OCI-LY7 (cell line): ENCODE measurements at regions not wholly inside any gene's neighbourhood (a gene's known extent, or its start where the extent isn't known, plus 50 kb on each side); places are given as distances from the start of the nearest gene placed in this dataset.

ENCODE experiments used
- EZH2phosphoT487 ChIP-seq: fragments of 200-600 bp; sonication (generic); IDR thresholded peaks from 2 replicates; pipeline ENCODE4 v1.6.1; 2018; ENCODE audit warnings: low read depth, borderline replicate concordance, mild to moderate bottlenecking, mixed run types, antibody characterized with exemption, low read length, moderate library complexity, mixed read lengths
- TF ChIP-seq, protein P1 (sequence below): fragments of 200-600 bp; sonication (generic); conservative IDR thresholded peaks from 2 replicates; pipeline ENCODE4 v1.5.1; 2014; ENCODE audit warnings: mild to moderate bottlenecking, antibody characterized with exemption, low read length, moderate library complexity, mixed read lengths

DNA sequence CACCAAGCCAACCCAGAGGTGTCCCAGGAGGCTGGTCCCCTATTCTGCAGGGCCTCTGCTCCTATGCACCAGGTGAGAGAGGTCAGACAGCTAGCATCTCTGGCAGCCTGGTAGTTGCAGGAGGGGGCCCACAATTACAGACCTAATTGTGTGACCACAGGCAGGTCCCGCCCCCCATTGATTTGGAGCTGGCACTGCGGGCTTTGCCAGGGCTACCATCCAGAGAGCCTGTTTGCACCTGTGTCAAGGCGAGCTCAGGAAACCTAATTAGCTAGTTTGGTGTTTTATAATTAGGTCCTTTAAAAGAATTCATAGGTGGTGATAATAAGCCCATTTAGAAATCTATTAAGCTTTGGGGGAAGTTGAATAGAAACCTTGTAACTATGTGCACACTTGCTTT lies 90.2 kb downstream of the MRM1 start:
- TF ChIP-seq, protein P1, sequence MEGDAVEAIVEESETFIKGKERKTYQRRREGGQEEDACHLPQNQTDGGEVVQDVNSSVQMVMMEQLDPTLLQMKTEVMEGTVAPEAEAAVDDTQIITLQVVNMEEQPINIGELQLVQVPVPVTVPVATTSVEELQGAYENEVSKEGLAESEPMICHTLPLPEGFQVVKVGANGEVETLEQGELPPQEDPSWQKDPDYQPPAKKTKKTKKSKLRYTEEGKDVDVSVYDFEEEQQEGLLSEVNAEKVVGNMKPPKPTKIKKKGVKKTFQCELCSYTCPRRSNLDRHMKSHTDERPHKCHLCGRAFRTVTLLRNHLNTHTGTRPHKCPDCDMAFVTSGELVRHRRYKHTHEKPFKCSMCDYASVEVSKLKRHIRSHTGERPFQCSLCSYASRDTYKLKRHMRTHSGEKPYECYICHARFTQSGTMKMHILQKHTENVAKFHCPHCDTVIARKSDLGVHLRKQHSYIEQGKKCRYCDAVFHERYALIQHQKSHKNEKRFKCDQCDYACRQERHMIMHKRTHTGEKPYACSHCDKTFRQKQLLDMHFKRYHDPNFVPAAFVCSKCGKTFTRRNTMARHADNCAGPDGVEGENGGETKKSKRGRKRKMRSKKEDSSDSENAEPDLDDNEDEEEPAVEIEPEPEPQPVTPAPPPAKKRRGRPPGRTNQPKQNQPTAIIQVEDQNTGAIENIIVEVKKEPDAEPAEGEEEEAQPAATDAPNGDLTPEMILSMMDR, result no peak
- TF ChIP-seq EZH2phosphoT487, result no peak
